ENCODE measurements at regions not wholly inside any gene's neighbourhood (a gene's known extent, or its start where the extent isn't known, plus 50 kb on each side); places are given as distances from the start of the nearest gene placed in this dataset.

DNA sequence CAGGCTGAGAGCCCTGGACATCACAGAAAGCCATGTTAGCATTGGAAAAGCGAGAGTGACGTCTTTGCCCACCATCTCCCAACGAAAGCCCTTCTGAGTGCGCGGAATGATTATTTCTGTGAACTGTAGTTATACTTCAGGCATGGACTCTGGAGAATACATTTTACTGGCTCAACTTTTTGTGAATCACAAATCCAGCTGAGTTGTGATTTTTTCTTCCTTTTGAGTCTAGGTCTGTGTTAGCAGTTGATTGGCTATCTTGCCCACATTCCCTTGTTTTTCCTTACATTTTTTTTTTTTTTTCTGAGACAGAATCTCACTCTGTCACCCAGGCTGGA lies 183.1 kb downstream of the INO80D start:
- H3K4me3 ChIP-seq (ENCODE audit: low read depth, low read length): no peak overlapping the region
- no peak for DNase-seq (ENCODE audit: low read depth)
- TF ChIP-seq, protein P1, sequence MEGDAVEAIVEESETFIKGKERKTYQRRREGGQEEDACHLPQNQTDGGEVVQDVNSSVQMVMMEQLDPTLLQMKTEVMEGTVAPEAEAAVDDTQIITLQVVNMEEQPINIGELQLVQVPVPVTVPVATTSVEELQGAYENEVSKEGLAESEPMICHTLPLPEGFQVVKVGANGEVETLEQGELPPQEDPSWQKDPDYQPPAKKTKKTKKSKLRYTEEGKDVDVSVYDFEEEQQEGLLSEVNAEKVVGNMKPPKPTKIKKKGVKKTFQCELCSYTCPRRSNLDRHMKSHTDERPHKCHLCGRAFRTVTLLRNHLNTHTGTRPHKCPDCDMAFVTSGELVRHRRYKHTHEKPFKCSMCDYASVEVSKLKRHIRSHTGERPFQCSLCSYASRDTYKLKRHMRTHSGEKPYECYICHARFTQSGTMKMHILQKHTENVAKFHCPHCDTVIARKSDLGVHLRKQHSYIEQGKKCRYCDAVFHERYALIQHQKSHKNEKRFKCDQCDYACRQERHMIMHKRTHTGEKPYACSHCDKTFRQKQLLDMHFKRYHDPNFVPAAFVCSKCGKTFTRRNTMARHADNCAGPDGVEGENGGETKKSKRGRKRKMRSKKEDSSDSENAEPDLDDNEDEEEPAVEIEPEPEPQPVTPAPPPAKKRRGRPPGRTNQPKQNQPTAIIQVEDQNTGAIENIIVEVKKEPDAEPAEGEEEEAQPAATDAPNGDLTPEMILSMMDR (conservative IDR thresholded peaks at IDR 0.05; ENCODE audit: low read depth, low read length): no peak

DNA sequence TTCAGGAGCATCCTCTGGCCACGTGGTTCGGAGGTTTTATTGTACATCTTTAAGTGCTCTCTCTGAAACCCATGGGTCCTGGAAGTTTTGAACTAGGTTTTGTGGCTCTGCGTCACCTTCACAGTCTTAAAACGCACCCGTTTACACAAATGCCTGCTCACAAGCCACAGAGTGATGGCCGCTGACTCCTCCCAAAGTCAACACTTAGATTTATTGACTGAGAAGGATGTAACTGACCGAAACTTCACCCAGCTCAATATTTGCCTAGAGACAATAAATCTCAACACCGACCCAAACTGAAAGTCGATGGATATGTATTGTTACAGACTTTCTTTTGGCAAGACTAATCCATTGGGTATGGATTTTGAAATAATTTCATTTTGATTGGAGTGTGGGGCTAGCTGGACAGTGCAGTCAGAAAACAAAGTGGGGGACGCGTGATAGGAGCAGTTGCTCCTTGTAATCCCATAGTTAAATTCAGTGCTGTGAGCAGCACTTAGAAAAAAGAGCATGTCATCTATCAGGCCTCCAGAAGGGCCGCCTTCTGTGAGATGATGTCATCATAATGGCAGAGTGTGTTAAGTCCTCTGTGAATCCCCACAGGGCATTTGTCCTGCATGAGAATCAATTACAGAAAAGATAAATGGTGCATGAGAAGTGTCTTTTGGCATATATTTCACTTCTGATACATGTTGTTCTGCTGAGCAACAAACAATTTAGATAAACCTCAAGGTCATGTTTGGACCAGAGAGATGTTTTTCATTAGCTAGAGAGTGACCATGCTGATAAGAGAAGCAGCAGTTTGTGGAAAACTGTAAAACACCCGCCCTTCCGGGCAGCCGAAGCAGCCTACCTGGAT lies 183.7 kb downstream of the INO80D start:
- H3K4me3 ChIP-seq (ENCODE audit: low read depth, low read length): no peak overlapping the region
- TF ChIP-seq, protein P1 (conservative IDR thresholded peaks at IDR 0.05; ENCODE audit: low read depth, low read length): no peak
- no peak for DNase-seq (ENCODE audit: low read depth)

DNA sequence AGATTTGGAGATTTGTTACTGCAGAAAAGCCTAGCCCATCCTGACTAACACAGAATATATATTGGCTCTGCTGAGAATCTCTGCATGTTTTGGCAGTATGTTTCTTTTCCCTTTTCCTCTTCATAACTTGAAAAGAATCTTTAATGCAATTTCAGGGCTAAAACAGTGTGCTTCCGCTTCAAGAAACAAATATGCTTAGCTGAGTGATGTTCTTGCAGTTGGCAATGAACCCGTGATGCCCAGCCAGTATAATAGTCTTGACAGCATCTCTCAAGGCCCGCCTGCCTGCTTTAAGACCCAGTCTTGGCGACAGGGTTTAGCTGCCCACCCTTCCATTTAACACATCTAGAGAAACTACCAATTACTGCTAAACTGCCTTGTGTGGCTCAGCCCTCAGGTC lies 184.5 kb downstream of the INO80D start:
- no peak overlapping the region for H3K4me3 ChIP-seq (ENCODE audit: low read depth, low read length)
- DNase-seq (ENCODE audit: low read depth): no peak
- TF ChIP-seq, protein P1 (conservative IDR thresholded peaks at IDR 0.05; ENCODE audit: low read depth, low read length): no peak

DNA sequence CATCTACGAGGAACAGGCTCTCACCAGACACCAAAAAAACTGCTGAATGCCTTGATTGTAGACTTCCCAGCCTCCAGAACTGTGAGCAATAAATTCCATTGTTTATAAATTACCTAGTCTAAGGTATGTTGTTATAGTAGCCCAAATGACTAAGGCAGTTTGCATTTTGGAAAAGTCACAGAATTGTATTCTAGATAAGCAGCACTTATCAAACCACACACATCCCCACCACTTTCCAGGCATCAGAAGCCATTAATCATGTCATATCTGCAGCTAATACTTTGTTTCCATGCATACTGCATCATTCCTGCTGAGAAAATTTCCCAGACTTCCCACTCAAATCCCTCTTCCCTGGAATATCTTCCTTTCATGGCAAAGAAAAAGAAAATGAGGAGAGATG lies 187.2 kb downstream of the INO80D start:
- DNase-seq (ENCODE audit: low read depth): no peak
- TF ChIP-seq, protein P1 (conservative IDR thresholded peaks at IDR 0.05; ENCODE audit: low read depth, low read length): no peak
- no peak overlapping the region for H3K4me3 ChIP-seq (ENCODE audit: low read depth, low read length)

DNA sequence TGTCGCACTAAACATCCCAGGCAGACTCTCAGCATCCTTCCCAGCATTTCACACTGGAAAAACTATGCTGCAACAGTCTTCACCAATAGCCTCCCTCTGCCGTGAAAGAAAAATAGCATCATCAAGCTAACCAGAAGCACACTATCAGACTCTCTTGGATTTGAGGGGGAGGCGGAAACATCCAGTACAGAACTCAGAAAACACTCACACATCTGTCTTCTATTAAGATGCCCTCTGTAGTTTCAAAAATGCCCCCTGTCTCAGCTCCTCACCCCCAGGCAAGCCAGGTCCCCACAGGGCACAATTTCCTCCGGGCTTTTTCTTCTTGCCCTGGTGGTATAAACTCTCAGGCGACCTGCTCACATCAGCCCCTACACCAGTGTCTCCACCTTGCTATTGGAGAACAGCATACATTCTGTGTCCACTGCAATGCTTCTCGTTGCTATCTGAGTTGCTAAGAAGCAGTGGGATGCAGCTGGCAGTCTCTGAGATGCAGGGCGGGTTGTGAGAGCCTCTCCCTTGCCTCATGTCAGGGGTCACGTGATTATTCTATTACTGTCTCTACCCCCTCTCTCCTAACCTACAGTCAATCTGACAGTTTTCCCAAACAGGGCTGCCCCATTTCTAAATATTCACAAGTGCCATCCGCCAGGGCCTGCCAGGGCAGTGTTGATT lies 189.9 kb downstream of the INO80D start:
- no peak for DNase-seq (ENCODE audit: low read depth)
- TF ChIP-seq, protein P1 (conservative IDR thresholded peaks at IDR 0.05; ENCODE audit: low read depth, low read length): no peak
- no peak overlapping the region for H3K4me3 ChIP-seq (ENCODE audit: low read depth, low read length)

DNA sequence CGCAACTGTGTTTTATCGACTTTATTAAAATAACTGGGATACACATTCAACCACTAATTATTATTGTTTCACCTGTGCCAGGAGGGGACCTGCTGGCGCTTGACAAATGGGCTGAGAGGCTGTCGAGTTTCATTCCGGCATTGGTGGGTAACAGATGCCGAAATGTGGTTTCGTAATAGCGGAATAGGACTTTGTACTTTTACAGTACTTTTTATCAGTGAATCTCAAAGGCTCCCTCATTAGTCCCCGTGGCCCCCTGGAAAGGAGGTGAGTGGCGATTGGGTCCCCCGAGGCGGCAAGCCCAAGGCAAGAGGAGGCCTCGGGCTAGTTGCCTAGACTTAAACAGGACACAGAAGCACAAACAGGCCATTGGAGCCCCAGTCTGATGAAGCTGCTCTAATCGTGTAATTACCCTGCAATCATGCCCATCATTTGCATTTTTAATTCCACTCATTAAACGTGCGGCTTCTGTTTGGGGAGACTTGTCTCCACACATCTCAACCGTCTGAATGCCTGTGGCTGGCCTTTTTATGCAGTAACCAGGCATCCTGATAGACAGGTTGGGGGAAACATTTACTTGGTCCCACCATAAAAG lies 193.2 kb downstream of the INO80D start:
- TF ChIP-seq, protein P1 (conservative IDR thresholded peaks at IDR 0.05; ENCODE audit: low read depth, low read length): no peak
- H3K4me3 ChIP-seq (ENCODE audit: low read depth, low read length): no peak overlapping the region
- no peak for DNase-seq (ENCODE audit: low read depth)

Measured in epithelial cell of proximal tubule (primary cell).